Hematopoietic multipotent progenitor cell treated with erythropoietin and hydrocortisone succinate and interleukin-3 and kit ligand, for 6 days (in vitro differentiated cells): ENCODE measurements at regions not wholly inside any gene's neighbourhood (a gene's known extent, or its start where the extent isn't known, plus 50 kb on each side); places are given as distances from the start of the nearest gene placed in this dataset.
"Not testable (repeated sequence)": the region's sequence is repeated elsewhere in the genome, so short reads cannot be mapped to it uniquely, and the experiment has no call there.

Experiments used
- DNase-seq: peaks from one replicate; pipeline ENCODE4 v3.0.0-alpha.2; 2015

GRCh38 chr3:18527691-18528090, 102.6 kb upstream of the SATB1 start:
- DNase-seq, result no peak

DNA sequence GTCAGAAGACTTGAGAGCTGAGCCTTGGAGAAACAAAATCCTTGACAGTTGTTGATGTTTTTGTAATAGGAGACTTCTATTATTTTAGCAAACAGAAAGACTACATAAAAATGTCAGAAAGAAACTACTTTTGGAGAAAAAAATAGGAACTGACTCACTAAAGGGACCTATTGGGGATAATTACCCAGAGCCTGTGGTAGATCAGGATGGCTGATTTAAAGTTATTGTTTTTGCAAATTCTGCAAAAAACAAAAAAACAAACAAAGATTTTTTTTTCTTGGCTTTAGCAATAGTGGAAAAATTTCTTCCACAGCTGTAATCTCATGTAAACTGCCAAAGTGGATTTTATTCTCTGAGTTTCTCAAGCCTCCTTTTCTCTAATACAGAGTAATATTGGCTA, 101.5 kb upstream of the SATB1 start:
- no peak for DNase-seq

DNA sequence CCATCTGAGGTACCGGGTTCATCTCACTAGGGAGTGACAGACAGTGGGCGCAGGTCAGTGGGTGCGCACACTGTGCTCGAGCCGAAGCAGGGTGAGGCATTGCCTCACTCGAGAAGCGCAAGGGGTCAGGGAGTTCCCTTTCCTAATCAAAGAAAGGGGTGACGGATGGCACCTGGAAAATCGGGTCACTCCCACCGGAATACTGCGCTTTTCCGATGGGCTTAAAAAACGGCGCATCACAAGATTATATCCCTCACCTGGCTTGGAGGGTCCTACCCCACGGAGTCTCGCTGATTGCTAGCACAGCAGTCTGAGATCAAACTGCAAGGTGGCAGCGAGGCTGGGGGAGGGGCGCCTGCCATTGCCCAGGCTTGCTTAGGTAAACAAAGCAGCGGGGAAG, 91.0 kb upstream of the SATB1 start:
- not testable (repeated sequence) for DNase-seq

DNA sequence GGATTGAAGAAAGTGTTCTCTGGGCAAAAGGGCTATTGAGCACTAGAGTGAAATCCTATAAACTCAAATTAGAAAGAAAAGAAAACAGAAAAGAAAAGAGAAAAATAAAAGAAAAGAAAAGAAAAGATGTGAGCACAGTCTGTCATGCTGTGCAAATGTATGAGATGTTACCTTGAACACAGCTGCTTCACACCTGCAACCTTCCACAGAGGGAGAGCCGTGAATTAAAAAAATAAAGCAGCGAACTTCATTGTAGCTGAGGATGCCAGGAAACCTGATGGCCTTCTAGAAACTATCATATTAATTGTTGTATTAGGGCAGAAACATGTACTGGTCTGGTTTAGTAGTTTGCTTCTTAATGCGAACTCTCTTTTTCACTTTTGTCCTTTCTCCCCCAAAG, 88.0 kb upstream of the SATB1 start:
- no peak for DNase-seq

DNA sequence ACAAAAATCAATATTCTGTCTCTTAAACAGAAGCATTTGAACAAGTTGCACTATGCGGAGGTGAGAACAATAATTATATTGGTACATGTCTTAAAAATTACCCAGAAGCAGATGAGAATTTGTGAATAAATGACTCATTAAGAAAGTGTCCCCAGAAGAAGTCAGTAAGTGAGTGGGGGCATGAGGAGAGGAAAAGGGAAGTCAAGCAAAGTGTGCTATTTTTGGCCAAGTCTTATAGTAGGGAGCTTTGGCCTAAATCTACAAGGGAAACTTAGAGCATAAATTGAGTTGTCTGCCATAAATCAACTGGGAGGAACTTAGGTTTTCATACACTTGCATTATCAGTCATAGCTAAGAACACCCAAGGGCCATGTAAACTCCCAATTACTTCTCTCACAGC, 86.9 kb upstream of the SATB1 start:
- peak; percentile 35 for DNase-seq

DNA sequence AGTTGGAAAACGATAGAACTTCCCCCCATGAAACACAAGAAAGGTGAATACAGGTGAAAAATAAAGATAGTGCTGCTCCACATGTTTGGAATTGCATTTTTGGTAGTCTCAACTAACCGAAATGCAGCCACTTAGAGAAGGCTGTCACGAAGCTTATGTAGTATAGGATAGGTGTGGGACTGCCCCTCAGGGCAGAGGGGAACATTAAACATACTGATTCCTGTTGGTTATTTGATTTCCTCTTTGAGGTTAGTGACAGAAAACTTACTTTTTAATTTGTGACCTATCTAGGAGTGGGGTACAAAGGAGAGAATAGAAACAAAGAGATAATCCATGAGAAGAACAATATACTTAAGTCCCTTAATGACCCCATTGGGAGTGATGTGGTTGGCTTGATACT, 85.8 kb upstream of the SATB1 start:
- DNase-seq, result no peak

- no peak for DNase-seq
These were observed 82.2 kb upstream of the SATB1 start for GRCh38 chr3:18507333-18507732.

DNA sequence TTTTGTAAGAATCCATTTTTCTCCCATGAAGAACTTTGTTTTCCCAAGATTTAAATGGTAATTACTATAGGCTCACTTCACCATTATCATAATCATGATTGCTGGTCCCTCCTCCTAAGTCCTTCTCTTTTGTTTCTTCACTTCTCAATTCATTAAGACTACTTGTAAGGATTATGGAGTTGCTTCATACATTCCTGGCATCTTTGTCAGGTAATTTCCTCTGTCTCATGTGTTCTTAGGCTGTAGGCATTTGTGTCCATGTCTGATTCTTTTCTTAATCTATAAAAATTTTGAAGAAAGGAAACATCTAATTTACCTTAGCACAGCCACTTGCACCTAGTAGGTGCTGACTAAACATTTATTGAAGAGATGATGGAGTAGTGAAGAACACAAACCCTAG, 79.9 kb upstream of the SATB1 start:
- DNase-seq, result no peak

DNA sequence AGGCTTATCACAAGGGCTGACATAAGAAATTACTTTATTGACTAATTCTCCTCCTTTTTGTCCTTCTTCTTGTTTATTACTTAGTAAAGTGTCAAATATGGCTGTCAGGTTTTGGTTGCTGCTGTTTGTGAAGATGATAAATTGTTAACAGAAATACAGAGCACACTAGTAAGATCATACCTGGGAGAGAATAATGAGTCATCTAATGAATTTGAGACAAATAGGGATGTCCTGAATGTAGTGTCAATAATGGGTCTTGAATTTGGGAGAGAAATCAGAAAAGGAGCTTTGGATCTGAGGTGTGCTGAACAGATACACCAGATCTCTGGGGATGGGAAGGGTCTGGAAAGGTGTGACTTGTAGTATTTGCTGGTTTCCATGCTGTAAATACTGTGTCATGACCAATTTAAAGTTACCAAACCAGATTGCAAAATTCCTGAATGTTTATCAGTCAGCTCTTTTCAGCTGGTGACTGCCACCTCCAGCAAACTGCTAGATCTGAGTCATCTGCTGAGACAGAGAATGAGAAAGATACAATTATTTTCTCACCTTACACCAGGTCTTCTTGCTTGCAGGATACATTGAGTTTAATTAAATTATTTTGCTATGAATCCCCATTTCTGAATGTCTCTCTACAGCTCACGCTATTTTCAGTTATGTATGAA, 76.7 kb upstream of the SATB1 start:
- DNase-seq, result no peak

- DNase-seq, result no peak
These were observed 75.2 kb upstream of the SATB1 start for GRCh38 chr3:18500322-18500721.

DNA sequence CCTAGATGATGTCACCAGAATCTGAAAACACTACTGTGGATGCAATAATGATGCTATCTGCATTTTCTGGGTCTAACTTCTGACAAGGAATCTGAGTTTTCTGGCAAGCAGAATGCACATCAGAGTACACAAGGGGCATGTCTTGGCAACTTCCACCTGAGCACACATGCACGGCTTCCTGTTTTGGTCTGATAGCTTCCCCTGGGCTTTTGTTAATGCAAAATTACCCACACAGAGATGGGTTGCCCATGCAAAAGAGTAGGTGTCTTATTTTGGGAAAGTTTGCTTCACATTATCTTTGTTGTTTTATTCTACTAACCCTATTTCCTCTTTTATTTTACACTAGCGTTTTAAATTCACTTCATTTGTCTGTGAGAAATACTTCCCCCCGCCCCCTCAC, 74.2 kb upstream of the SATB1 start:
- DNase-seq, result peak; percentile 9

GRCh38 chr3:18494251-18494650, 69.1 kb upstream of the SATB1 start:
- no peak for DNase-seq

DNA sequence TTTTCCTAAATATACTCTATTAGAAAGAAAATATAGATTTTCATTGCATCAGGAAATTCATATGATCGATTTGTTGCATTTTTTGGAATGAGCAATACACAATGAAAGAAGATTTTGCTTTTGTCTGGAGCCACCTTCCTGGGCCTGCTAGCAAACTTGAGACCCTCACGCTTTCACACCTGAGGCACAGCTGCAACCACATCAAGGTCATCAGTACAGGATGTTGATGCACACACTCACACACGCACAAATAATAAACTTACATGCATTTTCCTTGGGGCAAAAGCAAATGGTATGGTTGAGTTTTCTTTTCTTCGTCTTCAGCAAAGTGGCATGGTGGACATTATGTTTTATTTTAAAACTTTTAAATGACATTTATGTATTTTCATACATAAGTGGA, 64.8 kb upstream of the SATB1 start:
- no peak for DNase-seq

GRCh38 chr3:18483226-18483625, 58.1 kb upstream of the SATB1 start:
- DNase-seq, result no peak

DNA sequence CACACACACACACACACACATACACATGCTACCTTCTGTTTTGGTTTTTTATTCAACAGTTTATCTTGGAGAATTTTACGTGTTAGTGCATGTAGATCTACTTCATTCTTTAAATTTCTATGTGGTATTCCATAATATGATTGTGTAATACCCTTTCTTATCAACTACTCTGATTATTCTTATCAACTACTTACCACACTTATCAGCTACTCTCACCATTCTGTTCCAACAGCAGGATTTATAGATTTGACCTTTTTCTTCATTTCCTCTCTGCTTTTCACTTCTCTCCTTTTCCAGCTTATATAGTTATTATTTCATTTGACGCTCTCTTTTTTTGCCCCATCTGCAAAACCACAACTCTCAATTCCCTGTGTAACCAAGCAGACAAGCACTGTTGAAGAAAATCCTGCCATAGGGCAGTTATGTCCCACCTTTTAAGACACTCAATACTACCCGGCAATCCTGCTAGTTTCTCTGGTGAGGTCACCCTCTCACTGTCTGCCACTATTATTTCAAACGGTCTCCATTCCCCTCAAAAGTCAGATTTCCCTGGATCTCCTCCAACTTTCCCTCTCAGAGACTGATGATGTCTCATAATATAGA, 56.9 kb upstream of the SATB1 start:
- DNase-seq, result peak; percentile 11

GRCh38 chr3:18477620-18478019, 52.5 kb upstream of the SATB1 start:
- no peak for DNase-seq
